Right forelimb (tissue), 1 donor: ENCODE measurements at regions not wholly inside any gene's neighbourhood (a gene's known extent, or its start where the extent isn't known, plus 50 kb on each side); places are given as distances from the start of the nearest gene placed in this dataset.
"Not testable (repeated sequence)": the region's sequence is repeated elsewhere in the genome, so short reads cannot be mapped to it uniquely, and the experiment has no call there.

Experiments
- DNase-seq: peaks from one replicate; pipeline ENCODE4 v3.0.0-alpha.2; 2018

- no peak for DNase-seq
Observed at GRCh38 chr1:5191470-5191869, 537.1 kb downstream of the AJAP1 start.

GRCh38 chr1:5189384-5189783 lies 535.0 kb downstream of the AJAP1 start:
- DNase-seq = no peak

DNA sequence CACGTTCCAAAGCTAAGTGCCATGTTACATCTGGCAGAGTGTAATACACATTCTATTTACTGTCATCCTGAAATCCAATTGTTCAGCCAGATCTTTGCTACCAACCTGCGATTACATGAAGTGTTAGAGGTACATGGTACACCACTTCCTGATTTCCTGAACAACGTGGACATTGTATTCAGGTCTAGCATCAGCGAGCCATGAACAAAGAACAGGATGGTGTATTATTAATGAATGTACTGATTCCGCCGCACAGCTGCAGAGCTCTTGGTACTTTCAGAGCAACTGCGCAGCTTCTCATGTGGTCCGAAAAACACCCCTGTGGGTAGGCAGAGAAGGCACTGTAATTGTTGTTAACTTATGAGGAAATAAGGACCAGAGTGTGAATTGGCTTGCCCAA lies 511.4 kb downstream of the AJAP1 start:
- DNase-seq = no peak

DNA sequence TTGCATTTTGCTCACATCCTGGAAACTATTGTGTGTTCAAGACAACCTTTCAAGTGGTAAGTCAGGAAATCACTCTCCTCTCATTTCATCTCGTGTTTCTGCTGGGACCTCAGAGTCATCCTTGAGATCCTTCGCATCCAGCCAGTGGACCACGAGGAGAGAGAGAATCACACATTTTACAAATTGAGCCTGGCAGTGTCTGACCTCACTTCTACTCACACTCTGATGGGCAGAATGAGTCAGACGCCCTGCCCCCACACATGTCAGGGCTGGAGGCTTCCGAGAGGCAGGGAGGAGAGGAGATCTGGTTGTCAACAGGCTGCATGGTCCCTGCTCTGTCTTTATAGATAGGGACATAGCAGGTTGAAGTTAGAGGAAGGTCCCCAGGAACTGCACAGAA lies 509.7 kb downstream of the AJAP1 start:
- no peak for DNase-seq

DNA sequence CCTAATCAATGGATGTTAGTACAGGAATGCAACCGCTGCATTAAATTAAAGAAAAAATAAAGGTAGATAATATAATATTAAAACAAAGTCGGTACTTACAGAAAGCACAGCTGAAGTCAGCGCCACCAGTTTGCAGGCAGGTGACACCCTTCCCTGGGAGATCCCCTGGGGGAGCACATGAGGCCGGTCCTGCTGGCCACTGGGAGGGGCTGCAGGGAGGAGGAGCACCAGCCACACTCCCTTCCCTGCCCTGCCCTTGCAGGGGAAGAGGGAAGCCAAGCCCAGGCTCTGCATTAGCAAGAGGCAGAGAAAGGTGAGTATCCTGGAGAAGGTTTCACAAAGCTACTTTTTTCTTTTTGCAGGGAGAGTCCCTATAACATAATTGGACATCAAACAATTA lies 507.0 kb downstream of the AJAP1 start:
- no peak for DNase-seq

DNA sequence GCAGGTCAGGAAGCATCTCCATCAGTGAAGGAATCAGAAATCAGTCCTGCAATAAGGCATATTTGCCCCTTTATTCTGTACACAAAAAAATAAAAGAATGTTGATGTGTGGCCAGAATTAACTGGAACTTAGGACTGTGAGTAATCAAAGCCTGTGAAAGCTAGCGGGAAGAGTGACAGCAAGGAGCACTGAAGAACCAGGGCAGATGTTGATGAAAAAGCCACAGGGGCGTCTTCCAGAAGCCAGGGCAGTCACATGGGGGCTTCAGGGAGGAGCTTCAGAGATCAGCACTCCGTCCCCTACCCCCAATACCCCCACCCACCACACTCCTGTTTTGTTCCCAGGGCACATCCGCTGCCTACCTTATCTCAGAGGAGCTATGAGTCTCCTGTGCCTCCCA lies 502.8 kb downstream of the AJAP1 start:
- DNase-seq = no peak

- DNase-seq = no peak
Observed at GRCh38 chr1:5156416-5157120, 502.2 kb downstream of the AJAP1 start.

- DNase-seq = no peak
Observed at GRCh38 chr1:5151511-5151910, 497.1 kb downstream of the AJAP1 start.

DNA sequence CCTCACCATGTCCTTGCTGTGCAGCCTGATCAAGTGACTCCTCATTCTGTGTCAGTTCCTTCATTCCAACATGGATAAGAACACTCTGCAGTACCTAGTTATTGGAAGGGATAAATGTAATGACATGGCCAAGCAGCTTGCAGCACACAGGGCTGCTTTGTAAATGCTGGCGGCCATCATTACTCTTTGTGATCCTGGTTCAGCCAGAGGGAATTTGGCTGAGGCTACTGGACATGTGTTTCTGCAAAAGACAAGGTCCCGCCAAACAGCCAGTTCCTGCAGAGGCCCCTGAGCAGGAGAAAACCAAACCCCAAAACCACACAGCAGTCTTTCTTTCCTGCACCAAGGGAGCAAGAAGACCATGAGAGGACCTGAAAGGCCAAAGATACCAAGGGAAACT lies 495.8 kb downstream of the AJAP1 start:
- DNase-seq = no peak

GRCh38 chr1:5147806-5148205 lies 493.4 kb downstream of the AJAP1 start:
- DNase-seq = no peak

DNA sequence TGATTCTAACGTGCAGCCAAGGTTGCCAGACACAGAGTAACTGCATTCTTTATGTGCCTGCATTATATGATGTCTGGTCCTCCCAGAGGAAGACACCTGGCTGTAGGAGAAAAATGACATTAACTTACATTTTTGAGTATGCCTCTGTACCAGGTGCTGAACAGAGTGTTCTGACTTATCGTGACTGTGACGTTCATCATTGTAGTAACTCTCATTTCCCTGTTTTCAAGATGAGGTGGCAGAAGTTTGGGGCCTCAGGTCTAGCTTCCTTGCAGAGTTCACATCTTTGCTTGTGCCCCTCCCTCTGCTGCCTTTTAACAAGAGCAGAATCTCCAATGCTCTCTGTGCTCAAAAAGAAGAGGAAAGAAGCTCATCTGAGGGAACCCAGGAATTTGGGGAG lies 488.0 kb downstream of the AJAP1 start:
- DNase-seq = no peak

DNA sequence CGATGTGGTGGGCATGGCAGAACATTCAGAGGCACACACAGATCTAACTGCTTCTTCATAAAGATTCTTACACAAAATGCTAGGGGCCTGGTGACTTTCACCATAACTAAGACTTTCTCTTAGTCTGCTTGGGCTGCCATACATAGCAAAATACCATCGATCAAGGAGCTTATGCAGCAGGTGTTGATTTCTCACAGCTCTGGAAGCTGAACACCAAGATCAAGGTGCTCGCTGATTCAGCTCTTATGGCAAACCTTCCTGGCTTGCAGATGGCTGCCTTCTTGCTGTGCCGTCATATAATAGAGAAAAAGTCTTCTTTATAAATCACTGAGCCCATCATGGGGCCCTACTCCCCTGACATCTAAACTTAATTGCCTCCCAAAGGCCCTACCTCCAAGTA lies 487.3 kb downstream of the AJAP1 start:
- DNase-seq = no peak

DNA sequence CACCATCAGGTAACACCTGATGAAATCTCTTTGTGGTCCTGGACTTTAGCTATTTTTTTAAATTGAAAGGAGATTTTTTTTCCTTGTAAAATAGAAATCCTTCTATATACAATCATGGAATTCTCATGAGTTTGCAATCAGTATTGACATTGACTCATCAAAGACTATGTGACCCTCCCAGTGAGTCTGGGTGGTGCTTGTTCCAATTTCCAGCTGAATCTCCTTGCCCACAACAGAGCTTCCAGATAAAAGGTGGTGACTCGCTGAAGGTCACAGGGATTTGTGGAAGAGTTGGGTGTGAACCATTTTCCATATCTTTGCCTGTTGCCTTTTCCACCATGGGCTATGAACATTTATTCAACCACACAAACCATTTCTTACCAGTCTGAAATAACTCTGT lies 486.6 kb downstream of the AJAP1 start:
- no peak for DNase-seq

- no peak for DNase-seq
Observed at GRCh38 chr1:5140136-5140535, 485.7 kb downstream of the AJAP1 start.

DNA sequence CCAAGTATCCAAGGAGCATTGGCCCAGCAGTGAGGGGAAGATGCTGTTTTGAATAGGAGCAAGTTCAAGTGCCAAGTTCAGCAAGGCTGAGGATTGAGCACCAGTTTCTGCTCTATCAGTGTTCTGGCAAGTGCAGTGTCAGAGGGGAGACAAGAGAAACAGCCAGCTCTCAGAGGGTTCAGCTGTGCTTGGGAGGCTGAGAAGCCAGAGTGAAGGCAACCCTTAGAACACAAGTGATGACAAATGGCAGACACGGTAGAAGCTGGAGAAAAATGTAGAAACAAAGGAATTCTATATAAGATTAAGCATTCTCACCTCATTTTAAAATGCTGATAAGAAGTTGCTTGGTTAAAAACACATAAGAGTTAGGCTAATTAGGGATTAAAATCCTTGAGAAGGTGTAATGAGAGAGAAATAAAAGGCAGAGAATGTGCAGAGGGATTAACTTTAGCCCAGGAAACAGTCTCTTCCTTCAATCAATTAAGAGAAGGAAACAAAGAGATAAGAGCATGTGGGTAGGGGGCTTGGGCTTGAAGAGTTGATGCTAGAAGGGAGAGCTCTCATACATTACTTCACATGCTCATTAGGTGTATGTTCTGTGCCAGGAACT lies 475.4 kb downstream of the AJAP1 start:
- DNase-seq = no peak

- no peak for DNase-seq
Observed at GRCh38 chr1:5125208-5125607, 470.8 kb downstream of the AJAP1 start.

DNA sequence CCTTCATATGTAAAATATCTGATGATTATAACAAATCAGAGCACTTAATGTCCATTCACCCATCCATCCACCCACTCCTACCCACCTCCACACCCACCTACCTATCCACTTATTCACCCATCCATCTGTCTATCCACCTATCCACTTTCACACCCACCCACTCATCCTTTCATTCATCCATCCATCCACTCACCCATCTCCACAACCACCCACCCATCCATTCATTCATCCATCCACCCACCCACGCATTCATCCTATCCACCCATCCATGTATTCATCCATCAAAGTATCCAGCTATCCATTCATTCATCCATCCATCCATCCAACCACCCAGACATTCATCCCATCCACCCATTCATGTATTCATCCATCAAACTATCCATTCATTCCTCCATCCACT lies 466.1 kb downstream of the AJAP1 start:
- DNase-seq = no peak

DNA sequence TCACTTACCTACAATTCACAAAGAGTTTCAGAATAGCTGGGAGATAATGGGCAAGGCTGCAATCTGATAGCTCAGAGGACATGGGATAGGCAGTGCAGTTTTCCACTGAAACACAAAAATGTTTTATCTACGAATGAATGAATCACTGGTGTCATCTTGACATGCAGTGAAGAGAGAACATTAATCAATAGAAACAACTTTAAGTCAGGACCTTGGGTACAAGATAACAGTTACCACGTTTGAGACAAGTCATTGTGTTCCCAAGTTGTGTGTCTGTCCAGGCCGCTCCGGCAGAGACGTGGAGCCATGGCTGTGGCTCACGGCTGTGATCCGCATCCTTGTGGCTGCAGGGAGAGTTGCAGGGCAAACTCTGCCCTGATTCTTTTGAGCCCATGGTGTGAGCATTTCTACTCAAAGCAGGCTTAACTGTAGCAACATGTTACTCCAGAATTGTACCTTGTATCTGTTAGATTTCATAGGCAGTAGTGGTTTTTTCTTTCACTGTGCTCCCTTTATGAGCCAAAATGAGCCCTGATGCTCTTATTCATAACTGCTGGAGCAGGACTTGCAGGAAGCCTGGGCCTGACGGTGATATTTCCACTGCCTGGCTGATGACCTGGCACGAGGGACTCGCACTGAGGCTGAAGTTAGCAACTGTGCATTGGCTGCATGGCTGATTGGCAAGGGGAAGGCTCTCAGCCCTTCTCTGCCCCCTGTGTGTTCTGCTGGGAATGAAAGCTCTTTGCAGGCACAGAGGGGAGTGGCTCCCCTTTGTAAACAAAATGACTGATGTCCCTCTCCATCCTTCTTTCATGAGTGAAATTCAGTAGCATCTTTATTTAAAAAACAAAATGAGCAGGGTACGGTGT lies 465.2 kb downstream of the AJAP1 start:
- no peak for DNase-seq

DNA sequence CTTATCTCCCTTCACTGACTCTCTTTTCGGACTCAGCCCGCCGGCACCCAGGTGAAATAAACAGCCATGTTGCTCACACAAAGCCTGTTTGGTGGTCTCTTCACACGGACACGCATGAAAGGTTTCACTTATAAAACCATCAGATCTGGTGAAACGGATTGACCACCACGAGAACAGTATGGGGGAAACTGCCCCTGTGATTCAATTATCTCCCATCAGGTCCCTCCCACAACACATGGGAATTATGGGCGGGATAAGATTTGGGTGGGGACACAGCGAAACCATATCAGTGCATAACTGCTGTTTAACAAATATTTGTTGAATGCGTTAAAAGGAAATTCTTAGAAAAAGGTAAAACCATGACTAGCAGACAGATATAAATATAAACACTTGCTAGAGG lies 464.4 kb downstream of the AJAP1 start:
- not testable (repeated sequence) for DNase-seq

DNA sequence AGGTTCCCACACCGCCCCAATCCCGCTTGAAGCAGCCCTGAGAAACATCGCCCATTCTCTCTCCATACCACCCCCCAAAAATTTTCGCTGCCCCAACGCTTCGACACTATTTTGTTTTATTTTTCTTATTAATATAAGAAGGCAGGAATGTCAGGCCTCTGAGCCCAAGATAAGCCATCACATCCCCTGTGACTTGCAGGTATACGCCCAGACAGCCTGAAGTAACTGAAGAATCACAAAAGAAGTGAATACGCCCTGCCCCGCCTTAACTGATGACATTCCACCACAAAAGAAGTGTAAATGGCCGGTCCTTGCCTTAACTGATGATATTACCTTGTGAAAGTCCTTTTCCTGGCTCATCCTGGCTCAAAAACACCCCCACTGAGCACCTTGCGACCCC lies 463.9 kb downstream of the AJAP1 start:
- not testable (repeated sequence) for DNase-seq

DNA sequence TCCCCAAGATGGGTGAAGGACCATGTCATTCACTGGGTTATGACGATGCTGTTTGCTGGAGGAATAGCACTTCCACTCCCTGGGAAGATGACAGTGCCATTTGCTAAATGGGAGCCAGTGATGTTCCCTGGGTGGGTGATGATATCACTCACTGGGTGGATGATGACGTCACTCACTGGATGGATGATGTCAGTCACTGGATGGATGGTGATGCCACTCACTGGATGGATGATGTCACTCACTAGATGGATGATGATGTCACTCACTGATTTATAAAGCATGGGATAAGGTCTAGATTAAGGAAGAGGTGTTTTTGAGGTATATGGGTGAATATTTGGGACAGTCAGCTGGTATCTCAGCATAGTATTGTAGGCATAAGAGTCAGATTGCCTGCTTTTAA lies 457.2 kb downstream of the AJAP1 start:
- no peak for DNase-seq

DNA sequence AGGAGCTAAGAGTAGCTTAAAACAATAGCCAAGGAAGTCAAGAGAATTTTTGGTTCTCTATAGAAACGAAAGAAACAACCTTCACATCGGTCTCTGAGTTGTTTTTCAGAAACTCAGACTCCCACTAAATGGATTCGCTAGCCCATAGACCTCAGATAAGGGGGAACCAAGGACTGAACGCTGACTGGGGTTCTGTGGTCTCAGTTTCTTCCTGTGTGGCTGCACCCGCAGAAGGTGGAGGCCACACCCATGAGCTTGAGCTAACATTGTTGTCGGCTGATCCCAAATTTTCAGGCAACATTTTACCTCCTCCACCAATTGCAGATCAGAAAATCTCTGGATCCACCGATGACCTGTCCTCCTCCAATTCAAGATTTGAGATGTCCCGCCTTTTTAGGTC lies 456.1 kb downstream of the AJAP1 start:
- DNase-seq = no peak

- no peak for DNase-seq
Observed at GRCh38 chr1:5109633-5110032, 455.2 kb downstream of the AJAP1 start.

DNA sequence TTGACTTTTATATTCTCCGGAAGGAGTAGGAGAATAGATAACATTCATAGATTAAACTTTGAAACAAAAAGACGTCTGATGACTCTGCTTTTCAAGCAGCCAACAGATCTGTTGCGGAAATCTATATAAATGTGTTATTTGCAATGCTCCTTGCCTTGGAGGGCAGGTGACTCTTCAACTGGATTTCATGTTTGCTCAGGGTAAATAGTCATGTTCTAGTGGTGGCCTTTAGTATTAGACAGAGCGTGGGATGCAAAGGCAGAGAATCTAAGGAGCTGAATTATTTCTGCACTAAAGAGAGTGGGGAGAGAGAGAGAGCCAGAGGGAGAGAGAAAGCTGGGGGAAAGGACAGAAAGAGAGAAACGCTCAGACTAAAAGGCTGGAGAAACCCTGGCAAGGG lies 454.3 kb downstream of the AJAP1 start:
- no peak for DNase-seq
